Smooth muscle cell (in vitro differentiated cells): ENCODE measurements at regions not wholly inside any gene's neighbourhood (a gene's known extent, or its start where the extent isn't known, plus 50 kb on each side); places are given as distances from the start of the nearest gene placed in this dataset.

Source experiments
- DNase-seq: peaks from one replicate; lab custom pipeline; 2025; ENCODE audit not compliant: unreplicated experiment; lab: John Stamatoyannopoulos, UW
- H2AFZ ChIP-seq: fragments of 200-600 bp; sonication (generic); 2 replicates; pipeline ENCODE4 v1.6.0; 2016; ENCODE audit warnings: antibody characterized with exemption, low read depth, mild to moderate bottlenecking
- H3F3A ChIP-seq: fragments of 200-600 bp; sonication (generic); 2 replicates; pipeline ENCODE4 v1.6.0; 2017; ENCODE audit warnings: antibody characterized with exemption, low read depth
- H3K27ac ChIP-seq: fragments of 200-600 bp; sonication (generic); 2 replicates; pipeline ENCODE4 v1.5.1; 2016; ENCODE audit warnings: low read depth, mild to moderate bottlenecking
- H3K27me3 ChIP-seq: fragments of 200-600 bp; sonication (generic); 2 replicates; pipeline ENCODE4 v1.6.1; 2016; ENCODE audit warnings: low read depth, mild to moderate bottlenecking
- H3K36me3 ChIP-seq: fragments of 200-600 bp; sonication (generic); 2 replicates; pipeline ENCODE4 v1.5.1; 2016; ENCODE audit warnings: low read depth
- H3K4me1 ChIP-seq: fragments of 200-600 bp; sonication (generic); 2 replicates; pipeline ENCODE4 v1.5.1; 2016; ENCODE audit warnings: low read depth
- H3K4me2 ChIP-seq: fragments of 200-600 bp; sonication (generic); 2 replicates; pipeline ENCODE4 v1.6.0; 2016; ENCODE audit warnings: mild to moderate bottlenecking
- H3K4me3 ChIP-seq: fragments of 200-600 bp; sonication (generic); 2 replicates; pipeline ENCODE4 v1.5.1; 2016; ENCODE audit warnings: mild to moderate bottlenecking
- H3K79me2 ChIP-seq: fragments of 200-600 bp; sonication (generic); 2 replicates; pipeline ENCODE4 v1.6.0; 2016; ENCODE audit warnings: low read depth, mild to moderate bottlenecking
- H3K9ac ChIP-seq: fragments of 200-600 bp; sonication (generic); 2 replicates; pipeline ENCODE4 v1.6.0; 2016; ENCODE audit warnings: low read depth
- H3K9me3 ChIP-seq: fragments of 200-600 bp; sonication (generic); replicated peaks from 2 replicates; pipeline ENCODE4 v1.5.1; 2016; ENCODE audit warnings: low read depth
- H4K20me1 ChIP-seq: fragments of 200-600 bp; sonication (generic); 2 replicates; pipeline ENCODE4 v1.6.0; 2016; ENCODE audit warnings: low read depth
- CTCF ChIP-seq: fragments of 200-600 bp; sonication (generic); IDR thresholded peaks from 2 replicates; pipeline ENCODE4 v1.5.1; 2017; ENCODE audit warnings: borderline replicate concordance, mild to moderate bottlenecking, antibody characterized with exemption; ENCODE audit not compliant: insufficient read depth, poor library complexity, severe bottlenecking
- WGBS: methylation state at CpG from one replicate; pipeline ENCODE4 v1.1.7; 2016; ENCODE audit warnings: low lambda C conversion rate; 5-methylcytosine and 5-hydroxymethylcytosine counted together

- no peak for TF ChIP-seq CTCF
- peaks cover 4% of the 10 kb centered on the region for H3K4me1 ChIP-seq
- 75% methylated on average over 4 of the region's 4 CpGs for WGBS
- H3K4me2 ChIP-seq = no peak overlapping the region
- H3F3A ChIP-seq = no peaks in the 10 kb centered on the region
- H2AFZ ChIP-seq = no peak overlapping the region
- H3K79me2 ChIP-seq = no peaks in the 10 kb centered on the region
- H3K9me3 ChIP-seq = no peaks in the 10 kb centered on the region
- H3K4me3 ChIP-seq = no peak overlapping the region
- no peak overlapping the region for H3K27ac ChIP-seq
- H4K20me1 ChIP-seq = no peaks in the 10 kb centered on the region
- H3K36me3 ChIP-seq = no peaks in the 10 kb centered on the region
- DNase-seq = no peak
- H3K9ac ChIP-seq = no peak overlapping the region
- H3K27me3 ChIP-seq = peaks cover 4% of the 10 kb centered on the region
Measured at GRCh38 chr5:176166427-176166826, 71.8 kb upstream of the SIMC1 start.

GRCh38 chr5:176167800-176168199 is 70.4 kb upstream of the SIMC1 start:
- H3K27ac ChIP-seq = no peak overlapping the region
- no peak for DNase-seq
- H3K36me3 ChIP-seq = no peaks in the 10 kb centered on the region
- H3F3A ChIP-seq = no peaks in the 10 kb centered on the region
- no peak overlapping the region for H3K9ac ChIP-seq
- H4K20me1 ChIP-seq = no peaks in the 10 kb centered on the region
- no peaks in the 10 kb centered on the region for H3K9me3 ChIP-seq
- no peaks in the 10 kb centered on the region for H3K79me2 ChIP-seq
- no peak overlapping the region for H3K4me3 ChIP-seq
- no peak overlapping the region for H2AFZ ChIP-seq
- H3K4me1 ChIP-seq = peaks cover 4% of the 10 kb centered on the region
- H3K27me3 ChIP-seq = peaks cover 4% of the 10 kb centered on the region
- no peak for TF ChIP-seq CTCF
- WGBS = 67% methylated on average over 6 of the region's 6 CpGs
- no peak overlapping the region for H3K4me2 ChIP-seq

GRCh38 chr5:176169393-176170063 is 68.7 kb upstream of the SIMC1 start:
- TF ChIP-seq CTCF = no peak
- Histone ChIP-seq H3K4me1 (peaks cover 4% of the 10 kb centered on the region), H2AFZ (no peak overlapping the region), H3K9ac (no peak overlapping the region), H3K79me2 (no peaks in the 10 kb centered on the region), H3K9me3 (no peaks in the 10 kb centered on the region), H3F3A (no peaks in the 10 kb centered on the region), H3K27ac (no peak overlapping the region), H3K36me3 (no peaks in the 10 kb centered on the region), H3K4me3 (no peak overlapping the region), H3K4me2 (no peak overlapping the region), H4K20me1 (no peaks in the 10 kb centered on the region), H3K27me3 (peaks cover 4% of the 10 kb centered on the region)
- DNase-seq = no peak
- 75% methylated on average over 3 of the region's 3 CpGs for WGBS

DNA sequence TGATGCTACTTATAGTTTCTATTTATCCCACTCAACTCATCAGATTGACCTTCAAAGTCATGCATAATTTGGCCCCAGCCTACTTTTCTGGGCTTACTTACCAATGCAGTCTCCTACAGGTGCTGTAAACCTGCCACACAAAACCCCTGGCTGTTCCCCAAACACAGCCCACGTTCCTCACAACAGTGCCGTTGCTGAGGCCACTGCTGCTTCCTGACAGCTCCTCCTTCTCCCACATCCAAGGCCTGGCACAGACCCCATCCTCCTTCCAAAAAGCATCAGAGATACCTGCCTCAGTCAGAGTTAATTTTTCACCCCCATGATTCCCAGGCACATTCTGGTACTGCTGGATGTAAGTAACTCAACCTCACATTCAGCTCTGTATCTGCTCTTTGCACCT is 68.1 kb upstream of the SIMC1 start:
- Histone ChIP-seq H2AFZ (no peak overlapping the region), H3K36me3 (no peaks in the 10 kb centered on the region), H3K79me2 (no peaks in the 10 kb centered on the region), H3K27me3 (peaks cover 9% of the 10 kb centered on the region), H3K27ac (no peak overlapping the region), H3F3A (no peaks in the 10 kb centered on the region), H3K4me2 (no peak overlapping the region), H3K9ac (no peak overlapping the region), H4K20me1 (no peaks in the 10 kb centered on the region), H3K4me3 (no peak overlapping the region), H3K4me1 (peaks cover 4% of the 10 kb centered on the region), H3K9me3 (no peaks in the 10 kb centered on the region)
- TF ChIP-seq CTCF = no peak
- no peak for DNase-seq
- 81% methylated on average over 2 of the region's 2 CpGs for WGBS
